Stromal cell of bone marrow (primary cell): ENCODE measurements at regions not wholly inside any gene's neighbourhood (a gene's known extent, or its start where the extent isn't known, plus 50 kb on each side); places are given as distances from the start of the nearest gene placed in this dataset.
"Not testable (repeated sequence)": the region's sequence is repeated elsewhere in the genome, so short reads cannot be mapped to it uniquely, and the experiment has no call there.

Experiments
- DNase-seq: peaks from one replicate; pipeline ENCODE4 v3.0.0-alpha.2; 2012; ENCODE audit warnings: low read depth

DNA sequence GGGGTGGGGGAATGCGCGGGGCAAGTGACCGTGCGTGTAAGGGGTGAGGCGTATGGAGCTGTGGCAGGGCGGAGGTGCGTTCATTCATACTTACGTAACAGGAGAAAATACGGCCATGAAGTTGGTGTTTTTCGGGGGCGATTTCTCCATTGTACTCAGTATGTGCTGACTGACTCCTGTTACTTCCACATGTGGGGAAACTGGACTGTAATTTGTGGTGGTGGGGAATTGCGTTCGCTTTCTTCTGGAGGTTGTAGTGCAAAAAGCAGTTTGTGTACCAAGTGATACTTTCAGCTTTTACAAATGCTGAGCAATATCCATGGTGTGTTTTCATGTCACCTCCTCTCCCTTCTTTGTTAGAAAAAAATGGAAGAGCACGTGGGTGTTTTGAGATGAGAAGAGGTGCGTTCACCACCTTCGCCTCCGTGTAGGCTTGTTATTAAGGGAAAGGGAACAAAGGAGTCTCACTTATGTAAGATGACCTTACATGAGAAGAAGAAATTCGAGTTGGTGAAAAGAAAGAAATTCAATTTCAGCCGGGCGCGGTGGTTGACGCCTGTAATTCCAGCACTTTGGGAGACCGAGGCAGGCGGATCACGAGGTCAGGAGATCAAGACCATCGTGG, 181.1 kb upstream of the NOTCH2NLA start:
- peak; percentile 24 for DNase-seq

DNA sequence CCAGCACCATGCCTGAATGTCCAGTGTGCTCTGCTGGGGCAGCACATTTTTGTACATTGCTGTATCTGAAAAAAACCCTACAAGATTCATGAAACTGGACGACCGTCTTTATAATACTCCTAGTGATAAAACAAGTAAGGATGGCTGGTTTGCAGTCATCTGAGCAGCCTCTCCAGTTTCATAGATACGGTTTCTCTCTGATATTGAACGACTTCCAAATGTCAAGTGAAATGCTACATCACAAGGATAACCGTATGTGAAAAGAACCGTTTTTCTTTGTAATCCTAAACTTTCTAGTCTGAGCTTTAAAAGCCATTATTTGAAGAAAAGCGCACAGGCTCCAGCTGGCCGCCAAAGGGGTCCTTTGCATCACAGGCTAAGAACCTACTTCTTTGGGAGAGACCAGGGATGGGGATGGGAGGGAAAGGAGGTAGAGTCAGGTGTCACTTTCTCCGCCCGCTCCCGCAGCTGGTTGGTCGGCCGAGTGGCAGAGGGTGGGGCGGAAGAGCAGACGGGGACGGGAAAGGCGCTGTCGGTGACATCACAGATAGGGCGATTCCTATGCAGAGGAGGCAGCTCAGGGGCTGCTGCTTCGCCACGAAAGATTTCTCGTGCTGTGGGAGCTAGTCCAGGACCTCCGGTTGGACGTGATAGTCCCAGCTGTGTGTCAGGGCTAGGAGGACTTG, 180.4 kb upstream of the NOTCH2NLA start:
- DNase-seq = not testable (repeated sequence)

DNA sequence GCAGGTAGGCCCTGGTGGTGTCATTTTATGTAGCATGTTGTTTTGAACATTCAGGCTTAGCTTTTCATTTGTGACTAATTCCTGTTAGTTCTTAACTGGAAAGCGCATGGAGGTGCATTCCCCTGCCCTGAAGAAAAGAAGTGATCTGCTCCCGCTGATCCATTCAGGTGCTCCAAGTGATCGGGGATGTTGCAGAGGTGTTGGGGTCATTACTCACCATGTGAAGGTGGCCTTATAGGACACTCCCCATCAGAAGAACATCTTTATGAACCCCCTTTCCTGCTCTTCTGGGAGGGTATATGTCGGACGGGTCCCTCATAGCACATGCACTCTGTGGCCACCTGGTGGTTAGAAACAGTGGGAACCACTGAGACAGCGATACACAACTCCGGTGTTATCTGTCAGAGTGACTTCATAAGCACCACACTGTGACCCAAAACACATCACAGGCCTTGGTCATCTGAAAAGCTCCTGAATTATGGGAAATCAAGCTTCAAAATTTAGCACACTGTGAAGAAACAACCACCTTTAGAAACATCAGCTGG, 172.5 kb upstream of the NOTCH2NLA start:
- DNase-seq = not testable (repeated sequence)

DNA sequence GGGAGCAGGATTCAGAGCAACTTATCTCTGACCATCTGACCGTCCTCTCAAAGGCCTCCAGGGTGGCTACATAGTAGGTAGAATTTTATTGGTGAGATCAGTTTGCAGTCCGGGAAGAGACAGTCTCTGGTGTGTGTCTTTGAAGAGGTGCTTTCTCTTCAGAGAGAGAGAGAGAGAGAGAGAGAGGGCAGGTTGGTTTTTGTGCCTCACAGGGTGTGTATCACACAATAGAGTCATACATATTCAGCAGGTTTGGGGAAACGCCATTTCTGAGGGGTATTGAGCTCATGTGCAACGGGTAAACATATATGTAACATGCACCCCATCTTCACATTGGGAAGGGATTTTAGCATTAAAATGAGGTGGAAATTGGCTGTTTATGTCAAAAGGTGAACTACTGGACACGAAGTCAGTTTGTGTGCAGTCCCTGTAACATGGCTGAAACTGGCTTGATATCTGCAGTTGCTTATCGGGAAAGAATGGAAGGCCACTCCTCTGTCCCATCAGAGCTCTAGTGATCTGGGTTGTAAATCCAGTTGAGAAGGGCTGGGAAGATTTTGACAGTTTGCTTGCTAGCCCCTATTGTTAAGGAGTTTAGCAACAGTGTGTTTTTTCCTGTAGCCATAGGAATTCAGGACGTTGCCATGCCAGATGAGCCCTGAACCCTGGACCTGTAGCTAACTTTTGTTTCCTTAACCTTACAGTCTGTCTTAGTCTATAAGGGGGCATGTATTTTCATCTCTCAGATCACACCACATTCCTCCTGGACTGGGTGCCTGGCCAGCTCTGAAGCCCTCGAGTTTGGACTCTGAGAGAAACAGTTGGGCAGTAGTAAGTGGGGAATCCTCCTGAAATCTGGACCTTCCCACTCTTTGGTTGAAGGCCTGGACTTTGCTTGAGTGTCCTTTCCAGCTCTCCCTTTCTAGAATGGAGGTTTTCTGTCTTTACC, 171.6 kb upstream of the NOTCH2NLA start:
- DNase-seq = not testable (repeated sequence)

DNA sequence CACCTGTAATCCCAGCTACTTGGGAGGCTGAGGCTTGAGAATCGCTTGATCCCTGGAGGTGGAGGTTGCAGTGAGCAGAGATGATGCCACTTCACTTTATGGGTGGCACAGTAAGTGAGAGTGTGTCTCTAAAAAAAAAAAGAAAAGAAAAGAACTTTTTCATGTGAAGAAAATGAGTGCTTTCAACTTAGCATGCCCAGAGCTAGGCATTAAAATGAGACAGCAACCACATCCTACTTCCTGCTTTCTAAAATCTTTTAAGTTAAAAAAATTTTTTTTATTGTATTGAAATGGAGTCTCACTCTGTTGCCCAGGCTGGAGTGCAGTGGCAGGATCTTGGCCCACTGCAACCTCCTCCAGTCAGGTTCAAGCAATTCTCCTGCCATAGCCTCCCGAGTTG, 170.4 kb upstream of the NOTCH2NLA start:
- not testable (repeated sequence) for DNase-seq

DNA sequence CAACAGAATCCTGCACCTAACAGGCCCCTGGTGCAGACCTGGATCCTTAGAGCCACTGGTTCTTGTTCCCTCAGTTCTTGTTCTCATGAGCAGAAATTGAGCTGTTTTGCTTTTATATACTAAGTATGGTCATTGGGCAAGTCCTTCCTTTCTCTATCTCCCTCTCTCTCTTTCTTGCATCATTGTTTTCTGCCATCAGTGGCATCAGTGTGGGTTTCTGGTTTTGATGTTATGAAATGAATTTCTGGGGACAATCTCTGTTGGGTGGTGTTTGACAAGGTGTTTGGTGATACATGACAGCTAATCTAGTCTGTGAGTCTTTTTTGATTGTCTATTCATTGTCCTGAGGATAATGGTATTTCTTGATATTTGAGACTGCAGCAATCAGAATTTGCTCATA, 168.0 kb upstream of the NOTCH2NLA start:
- not testable (repeated sequence) for DNase-seq

DNA sequence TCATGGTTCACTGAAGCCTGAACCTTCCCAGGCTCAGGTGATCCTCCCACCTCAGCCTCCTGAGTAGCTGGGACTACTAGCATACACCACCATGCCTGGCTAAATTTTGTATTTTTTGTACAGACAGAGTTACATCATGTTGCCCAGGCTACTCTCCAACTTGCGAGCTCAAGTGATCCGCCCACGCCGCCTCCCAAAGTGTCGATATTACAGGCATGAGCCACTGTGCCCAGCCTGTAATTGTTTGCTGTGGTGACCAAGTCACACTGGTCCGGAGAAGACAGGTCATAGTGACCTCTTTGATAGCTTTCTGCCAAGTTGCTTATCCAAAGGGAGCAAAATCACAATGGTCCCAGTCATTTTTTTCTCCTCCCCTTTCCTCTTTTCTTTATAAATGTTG, 167.4 kb upstream of the NOTCH2NLA start:
- not testable (repeated sequence) for DNase-seq

DNA sequence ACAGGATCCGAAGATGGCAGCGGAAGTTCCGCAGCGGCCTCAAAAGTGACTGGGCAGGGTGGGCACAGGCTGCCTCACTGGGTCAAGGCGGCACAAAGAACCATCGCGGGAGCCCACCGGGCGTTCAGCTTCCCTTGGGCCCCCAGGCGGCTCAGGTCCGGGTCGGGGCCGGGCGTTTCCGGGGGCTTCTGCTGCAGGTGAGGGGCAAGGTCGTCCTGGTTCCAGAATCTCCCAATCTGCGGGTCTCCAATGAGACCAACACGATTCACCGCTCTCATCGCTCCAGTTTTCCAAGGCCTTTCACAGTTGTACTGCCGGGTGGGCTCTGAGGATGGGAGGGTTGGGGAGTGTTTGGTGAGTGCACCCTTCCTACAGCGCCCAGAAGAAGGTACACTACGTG, 165.0 kb upstream of the NOTCH2NLA start:
- DNase-seq = not testable (repeated sequence)

DNA sequence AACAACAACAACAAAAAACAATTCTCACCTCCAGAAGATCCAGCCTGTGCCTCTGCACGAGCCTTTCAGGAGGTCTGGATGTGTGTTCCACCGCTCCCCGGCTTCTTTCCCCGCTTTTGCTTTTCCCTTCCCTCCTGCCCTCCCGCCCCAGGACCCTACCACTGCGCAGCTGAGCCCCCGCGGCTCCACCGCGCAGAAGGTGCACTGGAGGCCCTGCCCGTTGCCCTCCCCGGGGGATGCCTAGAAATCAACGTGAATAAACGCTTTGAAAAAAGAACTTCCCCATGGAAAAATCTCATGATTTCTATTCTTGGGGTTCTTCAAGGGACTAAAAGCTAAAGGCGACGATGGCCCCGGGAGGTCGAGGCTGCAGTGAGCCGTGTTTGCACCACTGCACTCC, 164.3 kb upstream of the NOTCH2NLA start:
- DNase-seq = not testable (repeated sequence)

DNA sequence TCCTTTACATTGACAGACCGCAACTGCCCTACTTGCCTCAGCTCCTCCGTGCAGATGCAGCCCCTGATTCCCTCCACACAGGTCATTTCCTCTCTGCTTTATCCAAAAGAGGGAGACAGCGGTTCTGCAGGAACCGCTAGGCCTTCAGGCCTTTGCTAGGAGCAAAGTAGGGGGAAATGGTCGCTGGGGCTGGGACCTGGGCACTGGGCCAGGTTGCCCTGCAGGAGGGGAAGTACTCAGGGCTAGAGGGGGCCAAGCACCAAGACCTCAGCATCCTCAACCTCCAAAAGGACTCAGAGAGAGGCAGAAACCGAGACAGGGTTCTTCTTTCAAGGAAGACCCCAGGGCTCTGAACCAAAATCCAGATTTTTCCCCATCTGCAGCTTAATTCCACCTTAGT, 160.4 kb upstream of the NOTCH2NLA start:
- DNase-seq = not testable (repeated sequence)

DNA sequence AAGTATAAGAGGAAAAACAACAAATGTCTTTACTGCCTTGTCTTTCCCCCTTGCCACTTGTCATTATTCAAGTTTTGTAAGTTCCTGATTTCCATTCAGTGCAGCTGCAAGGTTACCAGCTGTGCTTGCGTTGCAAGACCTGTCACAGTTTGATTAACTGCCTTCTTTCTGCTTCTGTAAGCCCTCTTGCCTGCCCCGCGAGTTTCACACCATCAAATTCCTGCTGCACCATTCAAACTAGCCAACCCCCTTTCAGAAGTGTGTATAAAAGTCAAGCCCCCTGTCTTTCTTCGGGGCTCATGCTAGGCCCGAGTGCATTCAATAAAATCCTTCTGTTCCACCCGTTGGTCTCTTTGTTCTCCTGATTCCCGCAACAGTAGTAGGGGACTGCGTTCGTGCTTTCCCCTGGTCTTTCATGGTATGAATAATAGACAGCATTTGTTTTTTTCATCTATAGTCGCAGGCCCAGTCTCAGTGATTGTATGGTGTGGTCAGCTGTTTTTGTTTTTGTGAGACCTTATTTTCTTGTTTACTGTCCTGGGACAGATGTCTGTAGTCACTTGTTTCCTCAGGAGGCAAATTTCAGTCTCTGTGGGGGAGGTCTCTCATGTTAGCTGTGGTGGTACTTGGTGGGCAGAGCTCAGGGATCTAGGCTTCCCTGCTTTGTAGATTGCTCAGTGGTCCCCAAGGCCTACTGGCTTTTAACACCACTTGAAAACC, 159.1 kb upstream of the NOTCH2NLA start:
- not testable (repeated sequence) for DNase-seq

DNA sequence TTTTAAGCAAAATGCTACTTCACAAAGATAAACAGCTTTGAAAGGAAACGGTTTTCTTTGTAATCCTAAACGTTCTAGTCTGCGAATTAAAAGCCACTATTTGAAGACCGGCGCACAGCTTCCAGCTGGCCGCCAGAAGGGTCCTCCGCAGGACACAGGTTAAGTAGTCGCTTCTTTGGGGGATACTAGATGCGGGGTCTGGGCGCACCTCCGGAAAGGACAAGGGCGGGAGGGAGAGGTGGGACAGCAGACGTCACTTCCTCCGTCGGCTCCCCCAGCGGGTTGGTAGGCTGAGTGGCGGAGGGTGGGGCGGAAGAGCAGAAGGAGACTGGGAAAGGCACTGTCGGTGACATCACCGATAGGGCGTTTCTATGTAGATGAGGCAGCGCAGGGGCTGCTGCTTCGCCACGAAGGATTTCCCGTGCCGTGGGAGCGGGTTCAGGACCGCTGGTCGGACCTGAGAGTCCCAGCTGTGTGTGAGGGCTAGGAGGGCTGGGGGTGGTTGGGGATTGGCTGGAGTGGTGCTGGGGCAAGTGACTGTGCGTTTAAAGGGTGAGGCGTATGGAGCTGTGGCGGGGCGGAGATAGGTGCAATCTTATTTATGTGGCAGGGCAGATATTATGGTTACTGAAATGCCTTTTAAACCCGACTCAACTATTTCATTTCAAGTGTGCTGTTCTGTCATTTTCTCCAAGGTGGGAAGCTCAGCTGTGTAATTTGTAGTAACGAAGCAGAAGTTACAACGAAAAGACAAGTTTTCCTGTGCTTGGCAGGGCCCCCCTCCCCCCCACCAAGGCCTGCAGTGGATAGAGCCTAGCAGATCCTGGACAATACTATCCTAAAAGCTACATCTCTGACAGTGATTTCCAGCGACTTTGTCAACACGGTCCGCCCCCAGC, 158.3 kb upstream of the NOTCH2NLA start:
- DNase-seq = peak; percentile 88

DNA sequence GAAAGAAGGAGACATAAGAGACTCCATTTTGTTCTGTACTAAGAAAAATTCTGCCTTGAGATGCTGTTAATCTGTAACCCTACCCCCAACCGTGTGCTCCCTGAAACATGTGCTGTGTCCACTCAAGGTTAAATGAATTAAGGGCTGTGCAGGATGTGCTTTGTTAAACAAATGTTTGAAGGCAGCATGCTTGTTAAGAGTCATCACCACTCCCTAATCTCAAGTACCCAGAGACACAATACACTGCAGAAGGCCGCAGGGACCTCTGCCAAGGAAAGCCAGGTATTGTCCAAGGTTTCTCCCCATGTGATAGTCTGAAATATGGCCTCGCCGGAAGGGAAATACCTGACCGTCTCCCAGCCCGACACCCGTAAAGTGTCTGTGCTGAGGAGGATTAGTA, 152.4 kb upstream of the NOTCH2NLA start:
- not testable (repeated sequence) for DNase-seq

DNA sequence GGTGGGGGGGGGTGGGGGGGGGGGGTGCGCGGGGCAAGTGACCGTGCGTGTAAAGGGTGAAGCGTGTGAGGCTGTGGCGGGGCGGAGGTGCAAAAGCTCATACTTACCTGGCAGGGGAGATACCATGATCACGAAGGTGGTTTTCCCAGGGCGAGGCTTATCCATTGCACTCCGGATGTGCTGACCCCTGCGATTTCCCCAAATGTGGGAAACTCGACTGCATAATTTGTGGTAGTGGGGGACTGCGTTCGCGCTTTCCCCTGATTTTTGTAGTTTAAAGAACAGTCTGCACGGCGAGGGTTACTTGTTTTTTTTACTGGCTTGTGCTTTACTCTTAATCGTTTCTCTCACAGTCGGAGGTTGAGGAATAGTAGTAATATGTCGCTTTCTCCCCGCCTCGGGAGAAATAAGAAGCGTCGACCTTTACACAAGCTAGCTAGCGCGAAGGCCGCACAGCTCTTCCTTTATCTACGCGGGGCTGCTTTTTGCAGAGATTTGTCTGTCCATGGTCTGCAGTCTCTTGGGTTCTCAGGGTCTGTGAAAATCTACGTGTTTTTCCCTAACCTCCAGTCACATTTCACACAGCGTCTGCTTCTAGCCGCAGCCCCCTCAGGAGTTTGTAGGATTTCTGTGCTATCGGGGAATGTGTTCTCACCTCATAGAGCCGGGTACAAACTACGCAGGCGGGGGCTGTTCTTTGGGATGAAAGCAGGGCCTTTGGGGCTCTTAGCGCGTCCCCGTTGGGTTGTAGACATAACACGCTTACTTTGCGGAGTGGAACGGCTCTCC, 148.1 kb upstream of the NOTCH2NLA start:
- peak; percentile 95 for DNase-seq

DNA sequence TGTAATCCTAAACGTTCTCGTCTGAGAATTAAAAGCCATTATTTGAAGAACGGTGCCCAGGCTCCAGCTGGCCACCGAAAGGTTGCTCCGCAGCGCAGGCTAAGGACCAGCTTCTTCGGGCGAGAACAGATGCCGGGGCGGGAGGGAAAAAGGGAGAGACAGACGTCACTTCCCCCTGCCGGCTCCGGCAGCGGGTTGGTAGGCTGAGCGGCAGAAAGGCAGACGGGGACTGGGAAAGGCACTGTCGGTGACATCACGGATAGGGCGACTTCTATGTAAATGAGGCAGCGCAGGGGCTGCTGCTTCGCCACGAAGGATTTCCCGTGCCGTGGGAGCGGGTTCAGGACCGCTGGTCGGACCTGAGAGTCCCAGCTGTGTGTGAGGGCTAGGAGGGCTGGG, 147.5 kb upstream of the NOTCH2NLA start:
- DNase-seq = peak; percentile 50

DNA sequence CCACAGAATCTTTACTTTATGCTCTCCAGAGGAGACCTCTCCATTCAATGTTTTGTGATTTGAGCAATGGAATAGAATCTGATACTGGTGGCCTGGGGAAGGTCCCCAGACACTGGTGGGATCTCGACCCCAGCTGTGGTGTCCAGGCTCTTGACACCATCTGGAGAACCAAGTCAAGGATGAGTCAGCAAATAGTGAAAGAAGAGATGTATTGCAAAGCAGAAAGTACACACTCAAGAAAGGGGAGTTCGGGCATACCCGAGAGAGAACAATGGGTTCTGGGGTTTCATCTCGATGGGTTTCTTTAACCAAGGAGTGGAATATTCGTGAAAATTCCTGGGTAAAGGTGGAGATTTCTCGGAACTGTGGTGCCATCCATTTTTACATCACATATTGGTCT, 146.3 kb upstream of the NOTCH2NLA start:
- DNase-seq = not testable (repeated sequence)

DNA sequence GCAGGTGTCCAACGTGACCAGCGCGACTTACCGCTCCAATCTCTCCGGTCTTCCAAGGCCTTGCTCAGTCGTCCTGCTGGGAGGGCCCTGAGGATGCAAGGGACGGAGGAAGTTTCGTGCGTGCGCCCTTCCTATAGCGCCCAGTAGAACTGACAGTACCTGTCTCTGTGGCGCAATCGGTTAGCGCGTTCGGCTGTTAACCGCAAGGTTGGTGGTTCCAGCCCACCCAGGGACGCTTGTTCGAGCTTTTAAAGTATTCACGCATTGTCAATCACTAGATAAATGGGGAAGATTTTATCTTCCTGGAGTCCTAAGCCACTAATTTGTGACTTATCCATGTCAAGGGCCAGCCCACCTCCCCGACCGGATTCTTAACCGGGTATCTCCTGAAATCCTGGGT, 141.1 kb upstream of the NOTCH2NLA start:
- not testable (repeated sequence) for DNase-seq

DNA sequence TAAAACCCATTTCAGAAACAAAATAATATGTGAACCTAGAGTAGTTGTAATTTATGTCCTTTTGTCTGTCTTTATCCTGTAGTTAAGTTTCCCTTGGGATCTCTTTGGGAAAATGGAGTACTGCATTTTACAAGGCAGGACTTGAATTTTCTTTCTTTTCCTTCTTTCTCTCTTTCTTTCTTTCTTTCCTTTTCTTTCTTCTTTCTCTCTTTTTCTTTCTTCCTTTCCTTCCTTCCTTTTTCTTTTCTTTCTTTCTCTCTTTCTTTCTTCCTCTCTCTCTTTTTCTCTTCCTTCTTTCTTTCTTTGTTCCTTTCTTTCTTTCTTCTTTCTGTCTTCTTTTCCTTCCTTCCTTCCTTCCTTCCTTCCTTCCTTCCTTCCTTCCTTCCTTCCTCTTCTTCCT, 126.6 kb upstream of the NOTCH2NLA start:
- DNase-seq = not testable (repeated sequence)

DNA sequence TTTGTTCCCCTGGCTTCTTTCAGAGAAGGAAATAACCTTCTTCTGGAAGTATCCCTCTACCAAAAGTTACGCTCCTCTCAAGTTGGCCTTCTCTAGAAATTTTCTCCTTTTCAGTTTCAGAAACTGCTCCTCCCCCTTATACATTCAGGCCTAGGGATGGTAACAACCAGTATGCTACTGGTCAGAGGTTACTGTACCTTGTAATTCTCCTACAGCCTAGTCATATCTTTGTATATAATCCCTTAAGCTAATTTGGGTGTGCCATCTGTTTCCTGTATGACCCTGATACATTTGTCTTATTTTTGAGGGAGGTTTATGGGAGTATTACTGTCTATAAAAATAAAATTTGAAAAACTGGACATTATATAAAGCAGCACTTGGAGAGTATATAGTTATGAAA, 98.0 kb upstream of the NOTCH2NLA start:
- not testable (repeated sequence) for DNase-seq

DNA sequence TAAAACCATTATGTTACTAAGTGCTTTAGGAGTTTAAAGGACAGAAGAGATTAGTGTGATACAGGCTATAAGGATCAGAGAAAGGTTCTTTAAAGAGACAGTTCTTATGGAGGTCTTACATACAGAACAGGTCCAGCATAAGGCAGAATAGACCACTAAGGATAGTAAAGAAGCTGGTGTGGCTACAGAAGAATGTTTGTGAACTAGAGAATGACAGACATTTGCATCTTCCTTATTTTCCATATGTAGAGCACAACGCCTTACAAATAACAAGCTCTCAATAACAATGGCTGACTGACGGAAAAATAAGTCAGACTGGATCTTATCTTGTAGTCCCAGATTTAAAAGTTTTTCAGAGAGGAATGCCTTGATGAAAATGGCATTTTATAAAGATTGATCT, 95.6 kb upstream of the NOTCH2NLA start:
- DNase-seq = not testable (repeated sequence)
